ENCODE measurements at regions not wholly inside any gene's neighbourhood (a gene's known extent, or its start where the extent isn't known, plus 50 kb on each side); places are given as distances from the start of the nearest gene placed in this dataset.

DNA sequence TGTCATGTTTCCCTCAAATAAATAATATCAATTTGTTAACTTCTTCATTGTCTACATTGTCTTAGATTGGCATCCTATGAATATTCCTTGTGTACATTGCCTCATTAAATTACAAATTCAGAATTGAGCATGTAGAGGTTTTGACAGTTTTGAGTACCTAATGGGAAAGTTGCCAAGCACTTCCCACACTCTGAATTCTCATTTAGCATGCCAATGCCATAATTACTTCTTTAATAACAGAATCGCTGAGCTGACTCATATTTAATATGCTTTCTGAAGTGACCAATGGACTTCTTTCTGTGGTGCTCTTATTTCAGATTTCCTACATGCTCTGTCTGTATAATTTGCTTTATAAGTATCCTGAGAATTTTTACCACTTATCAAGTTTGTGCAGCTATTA is 114.4 kb upstream of the NOL4 start:
- no peaks in the 10 kb centered on the region for H3K36me3 ChIP-seq (ENCODE audit: control insufficient read depth, insufficient read depth, low read length)
- no peak overlapping the region for H2AFZ ChIP-seq
- no peaks in the 10 kb centered on the region for H3K9me3 ChIP-seq (ENCODE audit: control insufficient read depth, low read length)
- H3K4me3 ChIP-seq (ENCODE audit: low read depth, low read length): no peak overlapping the region
- no peak overlapping the region for H3K4me2 ChIP-seq (ENCODE audit: low read length)
- TF ChIP-seq, protein P1, sequence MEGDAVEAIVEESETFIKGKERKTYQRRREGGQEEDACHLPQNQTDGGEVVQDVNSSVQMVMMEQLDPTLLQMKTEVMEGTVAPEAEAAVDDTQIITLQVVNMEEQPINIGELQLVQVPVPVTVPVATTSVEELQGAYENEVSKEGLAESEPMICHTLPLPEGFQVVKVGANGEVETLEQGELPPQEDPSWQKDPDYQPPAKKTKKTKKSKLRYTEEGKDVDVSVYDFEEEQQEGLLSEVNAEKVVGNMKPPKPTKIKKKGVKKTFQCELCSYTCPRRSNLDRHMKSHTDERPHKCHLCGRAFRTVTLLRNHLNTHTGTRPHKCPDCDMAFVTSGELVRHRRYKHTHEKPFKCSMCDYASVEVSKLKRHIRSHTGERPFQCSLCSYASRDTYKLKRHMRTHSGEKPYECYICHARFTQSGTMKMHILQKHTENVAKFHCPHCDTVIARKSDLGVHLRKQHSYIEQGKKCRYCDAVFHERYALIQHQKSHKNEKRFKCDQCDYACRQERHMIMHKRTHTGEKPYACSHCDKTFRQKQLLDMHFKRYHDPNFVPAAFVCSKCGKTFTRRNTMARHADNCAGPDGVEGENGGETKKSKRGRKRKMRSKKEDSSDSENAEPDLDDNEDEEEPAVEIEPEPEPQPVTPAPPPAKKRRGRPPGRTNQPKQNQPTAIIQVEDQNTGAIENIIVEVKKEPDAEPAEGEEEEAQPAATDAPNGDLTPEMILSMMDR (IDR thresholded peaks at IDR 0.05): no peak
- H3K79me2 ChIP-seq: no peaks in the 10 kb centered on the region
- H3K9ac ChIP-seq: no peak overlapping the region
- no peaks in the 10 kb centered on the region for H3K27me3 ChIP-seq (ENCODE audit: control insufficient read depth, insufficient read depth, low read length)
- H3K4me1 ChIP-seq: no peaks in the 10 kb centered on the region
- no peak overlapping the region for H3K27ac ChIP-seq

DNA sequence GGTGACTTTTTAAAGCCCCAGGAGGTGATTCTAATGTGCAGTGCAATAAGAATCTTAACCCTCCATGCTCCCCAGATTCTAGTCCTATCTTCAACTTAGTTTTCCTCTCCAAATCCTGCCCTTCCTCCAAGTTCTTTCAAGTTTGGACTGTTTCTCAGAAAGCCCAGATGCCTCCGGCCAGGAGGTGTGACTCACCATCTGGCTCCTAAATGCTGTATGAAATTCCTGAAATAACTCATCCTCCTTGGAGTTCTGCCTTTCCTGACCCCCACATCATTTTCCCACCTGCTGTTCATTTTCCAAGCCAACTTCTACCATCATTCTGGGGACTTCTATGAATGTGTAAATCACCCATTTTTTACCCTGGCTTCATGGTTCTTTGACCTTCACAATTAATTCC is 118.2 kb upstream of the NOL4 start:
- Histone ChIP-seq H3K4me1 (no peaks in the 10 kb centered on the region), H3K27ac (no peak overlapping the region), H3K9ac (no peak overlapping the region), H2AFZ (no peak overlapping the region), H3K4me3 (ENCODE audit: low read depth, low read length) (no peak overlapping the region), H3K36me3 (ENCODE audit: control insufficient read depth, insufficient read depth, low read length) (no peaks in the 10 kb centered on the region), H3K27me3 (ENCODE audit: control insufficient read depth, insufficient read depth, low read length) (no peaks in the 10 kb centered on the region), H3K9me3 (ENCODE audit: control insufficient read depth, low read length) (no peaks in the 10 kb centered on the region), H3K79me2 (no peaks in the 10 kb centered on the region), H3K4me2 (ENCODE audit: low read length) (no peak overlapping the region)
- TF ChIP-seq, protein P1 (IDR thresholded peaks at IDR 0.05): no peak

DNA sequence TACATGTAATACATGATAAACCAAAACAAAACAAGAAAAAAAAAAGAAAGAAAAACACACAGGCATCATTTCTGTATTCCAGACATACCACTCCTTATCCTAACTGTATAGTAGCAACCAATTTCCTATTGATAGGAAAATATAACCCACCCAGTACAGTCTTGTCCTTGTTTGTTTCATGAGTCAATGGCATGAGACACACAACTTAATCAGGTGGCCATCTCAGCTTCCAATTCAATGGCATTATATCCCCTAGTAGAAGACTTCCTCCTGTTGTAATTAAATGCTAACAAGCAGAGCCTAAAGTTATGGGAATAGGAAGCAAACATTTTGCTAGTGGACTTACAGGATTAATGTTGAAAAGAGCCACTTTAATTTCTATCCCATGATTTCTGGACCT is 121.0 kb upstream of the NOL4 start:
- no peaks in the 10 kb centered on the region for H3K4me1 ChIP-seq
- H3K27me3 ChIP-seq (ENCODE audit: control insufficient read depth, insufficient read depth, low read length): no peaks in the 10 kb centered on the region
- H3K9ac ChIP-seq: no peak overlapping the region
- no peak overlapping the region for H3K4me3 ChIP-seq (ENCODE audit: low read depth, low read length)
- H3K4me2 ChIP-seq (ENCODE audit: low read length): no peak overlapping the region
- no peaks in the 10 kb centered on the region for H3K9me3 ChIP-seq (ENCODE audit: control insufficient read depth, low read length)
- H2AFZ ChIP-seq: no peak overlapping the region
- no peak overlapping the region for H3K27ac ChIP-seq
- no peaks in the 10 kb centered on the region for H3K36me3 ChIP-seq (ENCODE audit: control insufficient read depth, insufficient read depth, low read length)
- TF ChIP-seq, protein P1 (IDR thresholded peaks at IDR 0.05): no peak
- H3K79me2 ChIP-seq: no peaks in the 10 kb centered on the region

DNA sequence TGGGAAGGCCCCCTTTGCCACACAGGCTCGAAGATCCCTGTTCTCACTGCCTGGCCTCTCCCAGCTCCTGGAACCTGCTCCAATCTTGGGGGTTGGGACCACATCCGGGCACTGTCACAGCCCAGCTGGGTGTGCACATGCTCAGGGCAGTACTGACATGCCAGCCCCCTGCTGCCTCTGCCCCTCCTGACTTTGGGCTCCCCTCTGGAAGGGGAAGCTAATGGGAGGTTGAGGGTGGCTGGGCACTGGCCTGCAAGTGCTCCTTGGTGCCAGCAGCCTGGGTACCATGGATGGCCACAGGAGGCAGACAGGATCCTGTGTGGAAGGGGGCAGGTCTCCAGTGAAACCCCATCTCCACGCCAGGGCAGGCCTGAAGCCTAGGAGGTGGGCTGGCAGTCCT is 126.1 kb upstream of the NOL4 start:
- H3K4me1 ChIP-seq: no peaks in the 10 kb centered on the region
- H3K4me3 ChIP-seq (ENCODE audit: low read depth, low read length): no peak overlapping the region
- H3K9me3 ChIP-seq (ENCODE audit: control insufficient read depth, low read length): no peaks in the 10 kb centered on the region
- no peak overlapping the region for H3K27ac ChIP-seq
- no peak overlapping the region for H3K9ac ChIP-seq
- TF ChIP-seq, protein P1 (IDR thresholded peaks at IDR 0.05): no peak
- no peak overlapping the region for H2AFZ ChIP-seq
- H3K4me2 ChIP-seq (ENCODE audit: low read length): no peak overlapping the region
- no peaks in the 10 kb centered on the region for H3K27me3 ChIP-seq (ENCODE audit: control insufficient read depth, insufficient read depth, low read length)
- no peaks in the 10 kb centered on the region for H3K36me3 ChIP-seq (ENCODE audit: control insufficient read depth, insufficient read depth, low read length)
- no peaks in the 10 kb centered on the region for H3K79me2 ChIP-seq

DNA sequence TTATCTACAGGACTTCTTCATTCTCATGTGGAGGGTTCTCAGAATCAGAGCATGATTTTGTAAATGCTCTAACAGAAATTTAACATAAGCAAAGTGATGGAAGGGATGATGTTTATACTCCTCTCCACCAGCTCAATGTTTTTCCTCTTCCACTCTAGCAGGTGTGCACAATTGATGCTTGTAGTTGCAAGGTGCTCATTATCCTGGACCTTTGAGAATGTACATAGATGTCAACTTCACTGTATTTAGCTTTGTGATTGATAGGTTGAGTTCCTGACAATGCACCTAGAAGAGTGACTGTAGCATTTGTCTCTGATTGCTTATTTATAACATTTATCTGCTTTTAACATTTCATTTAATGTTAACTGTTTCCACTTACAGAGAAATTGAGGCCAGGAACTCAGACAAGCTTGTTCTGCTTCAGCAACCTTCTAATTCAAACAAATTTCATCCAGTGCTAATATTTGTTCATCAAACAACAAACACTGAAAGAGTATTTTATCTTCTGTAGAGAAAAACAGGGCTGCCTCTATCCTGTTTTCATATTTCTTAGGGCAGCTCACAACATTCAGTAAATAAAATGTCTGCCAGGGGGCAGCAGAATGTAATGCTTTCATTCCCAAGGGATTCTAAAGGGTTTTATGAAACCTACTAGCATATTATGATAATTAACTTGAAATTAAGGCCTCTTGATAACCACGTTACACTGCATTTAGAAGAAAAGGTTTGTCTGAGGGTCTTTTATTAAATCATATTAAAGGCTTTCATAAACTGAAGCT is 127.9 kb upstream of the NOL4 start:
- no peaks in the 10 kb centered on the region for H3K4me1 ChIP-seq

More for the DNA sequence above, 127.9 kb upstream of the NOL4 start:
- Histone ChIP-seq H3K9me3 (ENCODE audit: control insufficient read depth, low read length) (no peaks in the 10 kb centered on the region), H3K36me3 (ENCODE audit: control insufficient read depth, insufficient read depth, low read length) (no peaks in the 10 kb centered on the region), H3K4me2 (ENCODE audit: low read length) (no peak overlapping the region), H3K4me3 (ENCODE audit: low read depth, low read length) (no peak overlapping the region), H2AFZ (no peak overlapping the region), H3K27ac (no peak overlapping the region), H3K27me3 (ENCODE audit: control insufficient read depth, insufficient read depth, low read length) (no peaks in the 10 kb centered on the region), H3K79me2 (no peaks in the 10 kb centered on the region), H3K9ac (no peak overlapping the region)
- TF ChIP-seq, protein P1 (IDR thresholded peaks at IDR 0.05): no peak

All from parathyroid adenoma (tissue), 2 donors.